ENCODE measurements at regions not wholly inside any gene's neighbourhood (a gene's known extent, or its start where the extent isn't known, plus 50 kb on each side); places are given as distances from the start of the nearest gene placed in this dataset.

GRCh38 chr20:41719151-41719550 is 101.0 kb upstream of the CHD6 start:
- Histone ChIP-seq H2BK15ac (ENCODE audit: low read depth, low read length) (no peak overlapping the region), H3K4ac (ENCODE audit: low read depth, low read length) (no peak overlapping the region), H2BK20ac (ENCODE audit: low read depth, low read length) (no peak overlapping the region), H4K5ac (ENCODE audit: low read depth, low read length) (no peak overlapping the region), H4K20me1 (ENCODE audit: insufficient read depth, low read length) (no peaks in the 10 kb centered on the region), H2AFZ (replicated peaks; ENCODE audit: low read length, poor library complexity) (no peak overlapping the region), H3K27ac (ENCODE audit: insufficient read depth, low read length) (no peak overlapping the region), H3K9me3 (ENCODE audit: control insufficient read depth, insufficient read depth, low read length) (no peaks in the 10 kb centered on the region), H2AK9ac (replicated peaks; ENCODE audit: low read depth, low read length, poor library complexity) (no peak overlapping the region), H3K9me1 (ENCODE audit: insufficient read depth, low read length) (no peaks in the 10 kb centered on the region), H3K4me3 (ENCODE audit: insufficient read depth, low read depth, low read length) (no peak overlapping the region), H2AK5ac (ENCODE audit: low read depth, low read length) (no peak overlapping the region), H3K23ac (ENCODE audit: low read depth, low read length) (no peak overlapping the region), H4K8ac (ENCODE audit: low read depth in 2 of 2, low read length in 2 of 2) (no peak overlapping the region), H3K27me3 (ENCODE audit: control insufficient read depth, insufficient read depth, low read length) (no peaks in the 10 kb centered on the region), H3K4me2 (ENCODE audit: low read depth, low read length) (no peak overlapping the region), H4K91ac (ENCODE audit: insufficient read depth, low read depth, low read length) (no peak overlapping the region), H2BK5ac (ENCODE audit: low read depth, low read length, poor library complexity, severe bottlenecking) (no peak overlapping the region), H3K14ac (replicated peaks; ENCODE audit: low read depth, low read length) (no peak overlapping the region), H3K4me1 (ENCODE audit: control insufficient read depth, insufficient read depth, low read length) (no peaks in the 10 kb centered on the region), H3K56ac (ENCODE audit: extremely low read depth, insufficient read depth, low read length) (no peak overlapping the region), H3K18ac (ENCODE audit: low read depth, low read length) (no peak overlapping the region), H2BK120ac (ENCODE audit: low read depth, low read length) (no peak overlapping the region), H3K9ac (ENCODE audit: low read depth, low read length) (no peak overlapping the region), H3K36me3 (ENCODE audit: control insufficient read depth, insufficient read depth, low read length) (no peaks in the 10 kb centered on the region), H3K79me1 (ENCODE audit: low read depth in 1 of 2, low read length in 2 of 2) (no peaks in the 10 kb centered on the region)
- CTCF ChIA-PET = no interaction called here
- BruUV-seq (replicated peaks) = no TSS peak
- ATAC-seq (ENCODE audit: low read depth) (no peak), DNase-seq (no peak)
- in situ Hi-C loops (cut with MboI; ENCODE audit: low sequenced_read_pairs) (no loop called here), intact Hi-C loops (cut with micrococcal nuclease) (no loop called here), dilution Hi-C loops (cut with HindIII; ENCODE audit: low sequenced_read_pairs, unreplicated experiment) (no loop called here)
- 81% methylated on average over 4 of the region's 4 CpGs; no CpG with 5 or more reads in 1 of the 2 experiments for WGBS, 2 experiments (ENCODE audit: extremely low coverage in 2 of 2, insufficient read length in 1 of 2)
- POLR2A ChIA-PET (ENCODE audit: unreplicated experiment) = no interaction called here
- TF ChIP-seq RFX5 (IDR thresholded peaks at IDR 0.05; ENCODE audit: low read depth, low read length) (no peak), SMC3 (IDR thresholded peaks at IDR 0.05; ENCODE audit: low read depth, low read length) (no peak), MAFK (IDR thresholded peaks at IDR 0.05; ENCODE audit: low read depth, low read length) (no peak), CTCF (conservative IDR thresholded peaks at IDR 0.05; ENCODE audit: low read depth, low read length) (no peak), FOS (IDR thresholded peaks at IDR 0.05; ENCODE audit: low read depth, low read length) (no peak), RCOR1 (IDR thresholded peaks at IDR 0.05; ENCODE audit: insufficient replicate concordance, low read length) (no peak), NFE2L2 (IDR thresholded peaks at IDR 0.05; ENCODE audit: low read depth, low read length) (no peak), ELK1 (IDR thresholded peaks at IDR 0.05; ENCODE audit: borderline replicate concordance, low read depth, low read length) (no peak), MXI1 (IDR thresholded peaks at IDR 0.05; ENCODE audit: borderline replicate concordance, low read depth, low read length) (no peak)
